H1 (cell line): ENCODE measurements at regions not wholly inside any gene's neighbourhood (a gene's known extent, or its start where the extent isn't known, plus 50 kb on each side); places are given as distances from the start of the nearest gene placed in this dataset.

Source experiments
- CTCF ChIA-PET: fragments of 300-600 bp; sonication (Branson Sonifier 250); formaldehyde crosslinking; loops from one replicate; lab custom pipeline; 2021; ENCODE audit not compliant: partially characterized antibody; lab: Charles Lee
- POLR2A ChIA-PET: fragments of 300-600 bp; sonication (Branson Sonifier 250); formaldehyde crosslinking; loops from one replicate; lab custom pipeline; 2021; ENCODE audit warnings: inconsistent platforms; ENCODE audit not compliant: partially characterized antibody; lab: Charles Lee
- DNase-seq, 2 experiments: peaks; one replicate each; pipeline versions ENCODE4 v3.0.0 to v3.0.0-alpha.2; 2010 to 2022; ENCODE audit warnings: low spot score in 2 of 2, low read depth in 1 of 2, mixed read lengths in 1 of 2
- FAIRE-seq: peaks from 2 replicates; lab custom pipeline; 2011; peaks lifted over from hg19 to GRCh38; lab: Jason Lieb, UNC
- H2AFZ ChIP-seq: 2 replicates; pipeline ENCODE4 v1.8.1; 2012; ENCODE audit warnings: low read length, inconsistent platforms
- H2AK5ac ChIP-seq: 2 replicates; pipeline ENCODE4 v1.6.1; 2013; ENCODE audit warnings: low read depth, low read length
- H2BK120ac ChIP-seq: replicated peaks from 2 replicates; pipeline ENCODE3; 2013; ENCODE audit warnings: low read depth, low read length, inconsistent platforms
- H2BK12ac ChIP-seq: 2 replicates; pipeline ENCODE4 v1.6.1; 2013; ENCODE audit warnings: low read depth, low read length
- H2BK15ac ChIP-seq: 2 replicates; pipeline ENCODE4 v1.6.1; 2013; ENCODE audit warnings: low read length
- H2BK20ac ChIP-seq: 2 replicates; pipeline ENCODE4 v1.6.1; 2013; ENCODE audit warnings: low read length
- H2BK5ac ChIP-seq: 2 replicates; pipeline ENCODE4 v1.6.1; 2013; ENCODE audit warnings: low read depth, low read length
- H3K14ac ChIP-seq: 2 replicates; pipeline ENCODE4 v1.6.1; 2013; ENCODE audit warnings: inconsistent platforms; ENCODE audit not compliant: insufficient read length
- H3K18ac ChIP-seq: 2 replicates; pipeline ENCODE4 v1.6.1; 2013; ENCODE audit warnings: low read length; ENCODE audit errors: extremely low read depth
- H3K23ac ChIP-seq: 2 replicates; pipeline ENCODE4 v1.6.1; 2013; ENCODE audit warnings: inconsistent platforms; ENCODE audit not compliant: insufficient read length
- H3K23me2 ChIP-seq: 2 replicates; pipeline ENCODE4 v1.6.1; 2013; ENCODE audit warnings: low read depth, low read length
- H3K27ac ChIP-seq: 2 replicates; pipeline ENCODE4 v1.6.1; 2011; ENCODE audit warnings: low read depth, low read length, inconsistent platforms
- H3K27me3 ChIP-seq, 4 experiments: replicated peaks in 1 of 4; 1 replicate in 1 of 4; 2 replicates in 3 of 4; pipeline versions ENCODE4 v1.6.1 to v1.8.1; 2011 to 2013; ENCODE audit warnings: low read length in 3 of 4, mild to moderate bottlenecking in 3 of 4, inconsistent platforms in 2 of 4, mixed read lengths in 2 of 4, moderate library complexity in 1 of 4; ENCODE audit not compliant: control insufficient read depth in 3 of 4, insufficient read depth in 3 of 4; ENCODE audit errors: extremely low read depth in 1 of 4
- H3K36me3 ChIP-seq, 4 experiments: 2 replicates each; pipeline versions ENCODE4 v1.6.1 to v1.8.1; 2011 to 2013; ENCODE audit warnings: mild to moderate bottlenecking in 4 of 4, low read length in 3 of 4, moderate library complexity in 2 of 4, control low read depth in 1 of 4, inconsistent platforms in 1 of 4; ENCODE audit not compliant: insufficient read depth in 4 of 4, control insufficient read depth in 2 of 4
- H3K4ac ChIP-seq: replicated peaks from 2 replicates; pipeline ENCODE3; 2013; ENCODE audit warnings: low read length, low read depth, mixed read lengths, inconsistent platforms; ENCODE audit not compliant: insufficient read length
- H3K4me1 ChIP-seq, 4 experiments: replicated peaks in 1 of 4; 1 replicate in 1 of 4; 2 replicates in 3 of 4; pipeline versions ENCODE4 v1.6.1 to v1.8.1; 2011 to 2013; ENCODE audit warnings: low read length in 3 of 4, inconsistent platforms in 2 of 4, mixed read lengths in 1 of 4; ENCODE audit not compliant: insufficient read depth in 4 of 4, control insufficient read depth in 3 of 4
- H3K4me2 ChIP-seq, 2 experiments: 2 replicates each; pipeline versions ENCODE4 v1.6.1 to v1.8.1; 2011 to 2013; ENCODE audit warnings: low read depth in 2 of 2, low read length in 2 of 2, control low read depth in 1 of 2, inconsistent platforms in 1 of 2, mild to moderate bottlenecking in 1 of 2; ENCODE audit not compliant: insufficient read depth in 1 of 2
- H3K4me3 ChIP-seq, 4 experiments: fragments of 200-600, 300-600 bp in 1 of 4; sonication (generic), shearing (Covaris generic), sonication (Bioruptor Twin) in 1 of 4; 2 replicates each; pipeline versions ENCODE4 v1.5.1 to v1.8.1; 2011 to 2016; ENCODE audit warnings: low read length in 4 of 4, low read depth in 3 of 4, control low read depth in 2 of 4, inconsistent platforms in 2 of 4, mild to moderate bottlenecking in 2 of 4, mixed read lengths in 1 of 4, moderate library complexity in 1 of 4; ENCODE audit not compliant: insufficient read depth in 2 of 4; ENCODE audit errors: extremely low read depth in 1 of 4
- H3K56ac ChIP-seq: replicated peaks from 2 replicates; pipeline ENCODE3; 2013; ENCODE audit warnings: low read depth, mild to moderate bottlenecking, mixed read lengths, low read length, inconsistent platforms; ENCODE audit not compliant: insufficient read length
- H3K79me1 ChIP-seq: 2 replicates; pipeline ENCODE4 v1.6.1; 2013; ENCODE audit warnings: low read depth, low read length, control low read depth
- H3K79me2 ChIP-seq, 2 experiments: 2 replicates each; pipeline versions ENCODE4 v1.6.1 to v1.8.1; 2012 to 2013; ENCODE audit warnings: low read length in 2 of 2, mild to moderate bottlenecking in 2 of 2, inconsistent platforms in 1 of 2; ENCODE audit not compliant: insufficient read depth in 2 of 2, control insufficient read depth in 1 of 2
- H3K9ac ChIP-seq, 4 experiments: replicated peaks in 1 of 4; 1 replicate in 1 of 4; 2 replicates in 3 of 4; pipeline versions ENCODE4 v1.6.1 to v1.8.1; 2011 to 2013; ENCODE audit warnings: low read depth in 3 of 4, low read length in 3 of 4, control low read depth in 2 of 4, mild to moderate bottlenecking in 2 of 4, moderate library complexity in 2 of 4, inconsistent platforms in 1 of 4; ENCODE audit errors: extremely low read depth in 1 of 4
- H3K9me3 ChIP-seq, 2 experiments: 2 replicates each; pipeline versions ENCODE4 v1.6.1 to v1.8.1; 2012 to 2013; ENCODE audit warnings: mild to moderate bottlenecking in 2 of 2, moderate library complexity in 2 of 2, control low read depth in 1 of 2, inconsistent platforms in 1 of 2, low read depth in 1 of 2, low read length in 1 of 2, mixed read lengths in 1 of 2; ENCODE audit not compliant: insufficient read depth in 2 of 2
- H4K20me1 ChIP-seq, 2 experiments: replicated peaks in 1 of 2; 2 replicates each; pipeline versions ENCODE3 to v1.8.1; 2011 to 2013; ENCODE audit warnings: inconsistent platforms in 2 of 2, low read length in 2 of 2, mild to moderate bottlenecking in 1 of 2; ENCODE audit not compliant: insufficient read depth in 2 of 2, control insufficient read depth in 1 of 2
- H4K5ac ChIP-seq: 2 replicates; pipeline ENCODE4 v1.6.1; 2013; ENCODE audit warnings: low read length, low read depth, mixed read lengths, inconsistent platforms; ENCODE audit not compliant: insufficient read length
- H4K8ac ChIP-seq: 2 replicates; pipeline ENCODE4 v1.8.0; 2013; ENCODE audit warnings: mild to moderate bottlenecking, moderate library complexity, low read length, inconsistent platforms; ENCODE audit not compliant: insufficient read depth; ENCODE audit errors: extremely low read depth
- H4K91ac ChIP-seq: replicated peaks from 2 replicates; pipeline ENCODE3; 2013; ENCODE audit warnings: low read length, mixed read lengths, inconsistent platforms; ENCODE audit not compliant: insufficient read length
- EGR1 ChIP-seq: IDR thresholded peaks from 2 replicates; pipeline ENCODE4 v1.6.1; 2011; ENCODE audit warnings: low read depth, low read length, borderline replicate concordance
- FOSL1 ChIP-seq: IDR thresholded peaks from 2 replicates; pipeline ENCODE4 v1.6.1; 2011; ENCODE audit warnings: mild to moderate bottlenecking, low read depth, low read length, moderate library complexity; ENCODE audit not compliant: insufficient read depth
- GTF2F1 ChIP-seq: IDR thresholded peaks from 2 replicates; pipeline ENCODE4 v1.6.1; 2012; ENCODE audit warnings: low read depth, low read length, improper control_type of control experiment, borderline replicate concordance
- MAFK ChIP-seq: IDR thresholded peaks from 2 replicates; pipeline ENCODE4 v1.6.1; 2012; ENCODE audit warnings: low read depth, mild to moderate bottlenecking, improper control_type of control experiment, low read length
- PHF8 ChIP-seq: fragments of 200-600 bp; sonication (generic); conservative IDR thresholded peaks from 2 replicates; pipeline ENCODE4 v1.7.1; 2012; ENCODE audit warnings: low read depth, mild to moderate bottlenecking, inconsistent platforms, low read length, moderate library complexity
- POLR2A ChIP-seq, 2 experiments: IDR thresholded peaks; 1 replicate in 1 of 2; 2 replicates in 1 of 2; pipeline ENCODE4 v1.6.1; 2011; ENCODE audit warnings: low read depth in 2 of 2, low read length in 2 of 2, mild to moderate bottlenecking in 2 of 2; ENCODE audit errors: control extremely low read depth in 1 of 2
- RBBP5 ChIP-seq: IDR thresholded peaks from 2 replicates; pipeline ENCODE4 v1.7.1; 2012; ENCODE audit warnings: low read depth, mild to moderate bottlenecking, inconsistent platforms, low read length, moderate library complexity, borderline replicate concordance
- SP1 ChIP-seq: IDR thresholded peaks from 2 replicates; pipeline ENCODE4 v1.6.1; 2011; ENCODE audit warnings: low read depth, low read length
- SP2 ChIP-seq: IDR thresholded peaks from 2 replicates; pipeline ENCODE4 v1.6.1; 2012; ENCODE audit warnings: mild to moderate bottlenecking, low read length, inconsistent platforms
- SRF ChIP-seq: IDR thresholded peaks from 2 replicates; pipeline ENCODE4 v1.6.1; 2011; ENCODE audit warnings: mild to moderate bottlenecking, low read depth, low read length, moderate library complexity
- TAF1 ChIP-seq: IDR thresholded peaks from 2 replicates; pipeline ENCODE4 v1.6.1; 2011; ENCODE audit warnings: mild to moderate bottlenecking, low read depth, low read length
- TBP ChIP-seq: IDR thresholded peaks from 2 replicates; pipeline ENCODE4 v1.6.1; 2011; ENCODE audit warnings: low read depth, low read length, improper control_type of control experiment
- TCF12 ChIP-seq: IDR thresholded peaks from 2 replicates; pipeline ENCODE4 v1.6.1; 2011; ENCODE audit warnings: low read depth, mild to moderate bottlenecking, low read length
- TEAD4 ChIP-seq: IDR thresholded peaks from 2 replicates; pipeline ENCODE4 v1.6.1; 2012; ENCODE audit warnings: low read depth, low read length, inconsistent platforms, mixed read lengths
- WGBS, 2 experiments: shearing (Covaris generic) in 1 of 2; methylation state at CpG; one replicate each; pipeline versions ENCODE4 v1.1.6 to v1.1.7; 2013 to 2015; ENCODE audit warnings: low lambda C conversion rate in 2 of 2, mixed read lengths in 2 of 2, inconsistent platforms in 1 of 2, low coverage in 1 of 2, missing lambda C conversion rate in 1 of 2; ENCODE audit not compliant: insufficient replicate concordance in 2 of 2, insufficient coverage in 1 of 2, insufficient read length in 1 of 2; ENCODE audit errors: extremely low coverage in 1 of 2, missing lambda C conversion rate in 1 of 2; 5-methylcytosine and 5-hydroxymethylcytosine counted together
- TF ChIP-seq, protein P1 (sequence below): IDR thresholded peaks from 2 replicates; pipeline ENCODE4 v1.6.1; 2011; ENCODE audit warnings: low read depth, mild to moderate bottlenecking, low read length; ENCODE audit not compliant: insufficient read depth

- Histone ChIP-seq H2BK15ac (no peak overlapping the region), H3K14ac (no peak overlapping the region), H3K79me2 (no peaks in the 10 kb centered on the region), H3K79me1 (no peaks in the 10 kb centered on the region), H4K5ac (no peak overlapping the region), H4K20me1 (no peaks in the 10 kb centered on the region), H3K36me3 (no peaks in the 10 kb centered on the region), H3K27me3 (no peaks in the 10 kb centered on the region), H2BK12ac (no peak overlapping the region), H3K9me3 (peaks cover 3 to 8% of the 10 kb centered on the region in 2 experiments; a peak in 3 of 4 replicates), H4K91ac (no peak overlapping the region), H2AFZ (no peak overlapping the region), H2AK5ac (no peak overlapping the region), H3K4me3 (no peak overlapping the region), H3K23me2 (no peaks in the 10 kb centered on the region), H3K56ac (no peak overlapping the region), H2BK120ac (no peak overlapping the region), H3K27ac (no peak overlapping the region), H3K23ac (no peak overlapping the region), H2BK20ac (no peak overlapping the region), H3K18ac (no peak overlapping the region), H3K4me2 (no peak overlapping the region), H4K8ac (no peak overlapping the region), H3K4me1 (peaks cover 0 to 7% (median 3%) of the 10 kb centered on the region in 4 experiments; a peak in 4 of 7 replicates), H3K9ac (no peak overlapping the region), H3K4ac (no peak overlapping the region), H2BK5ac (no peak overlapping the region)
- DNase-seq (no peak), FAIRE-seq (no peak)
- CTCF ChIA-PET: no interaction called here
- POLR2A ChIA-PET: no interaction called here
- WGBS, 2 experiments: 94% methylated on average over 9 of the region's 9 CpGs; no CpG with 5 or more reads in 1 of the 2 experiments
- TF ChIP-seq RBBP5: no peak
- no peak for TF ChIP-seq GTF2F1
- no peak for TF ChIP-seq POLR2A (IDR thresholded peaks at IDR 0.05; ENCODE audit: control extremely low read depth in 1 of 2, low read depth in 2 of 2, low read length in 2 of 2)
- no peak for TF ChIP-seq SRF
- no peak for TF ChIP-seq MAFK
- TF ChIP-seq, protein P1, sequence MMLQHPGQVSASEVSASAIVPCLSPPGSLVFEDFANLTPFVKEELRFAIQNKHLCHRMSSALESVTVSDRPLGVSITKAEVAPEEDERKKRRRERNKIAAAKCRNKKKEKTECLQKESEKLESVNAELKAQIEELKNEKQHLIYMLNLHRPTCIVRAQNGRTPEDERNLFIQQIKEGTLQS: no peak
- TF ChIP-seq TAF1: no peak
- no peak for TF ChIP-seq SP1
- no peak for TF ChIP-seq SP2
- no peak for TF ChIP-seq FOSL1
- no peak for TF ChIP-seq TEAD4
- TF ChIP-seq PHF8: no peak
- no peak for TF ChIP-seq TBP
- TF ChIP-seq EGR1: no peak
- no peak for TF ChIP-seq TCF12
Measured at GRCh38 chr2:200172944-200173581, 133.4 kb upstream of the SPATS2L start.
